ENCODE measurements at regions not wholly inside any gene's neighbourhood (a gene's known extent, or its start where the extent isn't known, plus 50 kb on each side); places are given as distances from the start of the nearest gene placed in this dataset.

GRCh38 chr9:27653957-27654356 lies 80.7 kb upstream of the C9orf72 start:
- TF ChIP-seq ZNF324 (tag by site-specific recombination; IDR thresholded peaks at IDR 0.05) (no peak), BCL11A (tag by site-specific recombination; IDR thresholded peaks at IDR 0.05; ENCODE audit: low read depth) (no peak), ZNF521 (tag by site-specific recombination; IDR thresholded peaks at IDR 0.05) (no peak), CTCF (tag by site-specific recombination; IDR thresholded peaks at IDR 0.05) (no peak), TCF7L2 (IDR thresholded peaks at IDR 0.05; ENCODE audit: borderline replicate concordance, low read depth, low read length) (no peak), ZNF580 (tag by site-specific recombination; IDR thresholded peaks at IDR 0.05) (no peak), ZNF629 (tag by site-specific recombination; IDR thresholded peaks at IDR 0.05) (no peak), ZNF341 (tag by site-specific recombination; IDR thresholded peaks at IDR 0.05; ENCODE audit: low read depth) (no peak), ZNF514 (tag by site-specific recombination; IDR thresholded peaks at IDR 0.05) (no peak), REST (tag by site-specific recombination; IDR thresholded peaks at IDR 0.05) (no peak)

Measured in HEK293 (cell line).